Stimulated activated naive CD4-positive, alpha-beta T cell (primary cell): ENCODE measurements at regions not wholly inside any gene's neighbourhood (a gene's known extent, or its start where the extent isn't known, plus 50 kb on each side); places are given as distances from the start of the nearest gene placed in this dataset.

Experiments
- DNase-seq, 6 experiments: peaks; one replicate each; lab custom pipeline; 2025; lab: John Stamatoyannopoulos, UW

GRCh38 chr3:167188592-167188991 is 191.5 kb downstream of the ZBBX start:
- no peak for DNase-seq

GRCh38 chr3:167187221-167187620 is 192.9 kb downstream of the ZBBX start:
- no peak for DNase-seq

- no peak for DNase-seq
Observed at GRCh38 chr3:167184511-167184910, 195.6 kb downstream of the ZBBX start.

GRCh38 chr3:167172377-167172776 is 207.7 kb downstream of the ZBBX start:
- DNase-seq = no peak

- DNase-seq = no peak
Observed at GRCh38 chr3:167167491-167167890, 212.6 kb downstream of the ZBBX start.

- no peak for DNase-seq
Observed at GRCh38 chr3:167166594-167167253, 213.4 kb downstream of the ZBBX start.

- DNase-seq = no peak
Observed at GRCh38 chr3:167166012-167166411, 214.1 kb downstream of the ZBBX start.

- DNase-seq = no peak
Observed at GRCh38 chr3:167163580-167163979, 216.5 kb downstream of the ZBBX start.

GRCh38 chr3:167162083-167162482 is 218.0 kb downstream of the ZBBX start:
- no peak for DNase-seq

- DNase-seq = no peak
Observed at GRCh38 chr3:167160781-167161180, 219.3 kb downstream of the ZBBX start.

GRCh38 chr3:167151636-167152035 is 228.5 kb downstream of the ZBBX start:
- no peak for DNase-seq

- DNase-seq = no peak
Observed at GRCh38 chr3:167148136-167148535, 232.0 kb downstream of the ZBBX start.

- no peak for DNase-seq
Observed at GRCh38 chr3:167146911-167147310, 233.2 kb downstream of the ZBBX start.

GRCh38 chr3:167125612-167126407 is 254.3 kb downstream of the ZBBX start:
- no peak for DNase-seq

GRCh38 chr3:167120828-167121227 is 259.3 kb downstream of the ZBBX start:
- no peak for DNase-seq

GRCh38 chr3:167116120-167116922 is 263.8 kb downstream of the ZBBX start:
- no peak for DNase-seq

GRCh38 chr3:167115331-167115934 is 264.7 kb downstream of the ZBBX start:
- DNase-seq = no peak

- no peak for DNase-seq
Observed at GRCh38 chr3:167114619-167115018, 265.5 kb downstream of the ZBBX start.

GRCh38 chr3:167113035-167113830 is 266.9 kb downstream of the ZBBX start:
- no peak for DNase-seq

- DNase-seq = no peak
Observed at GRCh38 chr3:167110901-167111300, 269.2 kb downstream of the ZBBX start.

- DNase-seq = no peak
Observed at GRCh38 chr3:167109746-167110145, 270.4 kb downstream of the ZBBX start.
